LoVo (cell line): ENCODE measurements at regions not wholly inside any gene's neighbourhood (a gene's known extent, or its start where the extent isn't known, plus 50 kb on each side); places are given as distances from the start of the nearest gene placed in this dataset.
A peak's percentile ranks its signal among the peaks of the same experiment; 100 is the strongest.

ENCODE experiments used
- DNase-seq: peaks from one replicate; pipeline ENCODE4 v3.0.0-alpha.2; 2016; ENCODE audit warnings: low spot score

DNA sequence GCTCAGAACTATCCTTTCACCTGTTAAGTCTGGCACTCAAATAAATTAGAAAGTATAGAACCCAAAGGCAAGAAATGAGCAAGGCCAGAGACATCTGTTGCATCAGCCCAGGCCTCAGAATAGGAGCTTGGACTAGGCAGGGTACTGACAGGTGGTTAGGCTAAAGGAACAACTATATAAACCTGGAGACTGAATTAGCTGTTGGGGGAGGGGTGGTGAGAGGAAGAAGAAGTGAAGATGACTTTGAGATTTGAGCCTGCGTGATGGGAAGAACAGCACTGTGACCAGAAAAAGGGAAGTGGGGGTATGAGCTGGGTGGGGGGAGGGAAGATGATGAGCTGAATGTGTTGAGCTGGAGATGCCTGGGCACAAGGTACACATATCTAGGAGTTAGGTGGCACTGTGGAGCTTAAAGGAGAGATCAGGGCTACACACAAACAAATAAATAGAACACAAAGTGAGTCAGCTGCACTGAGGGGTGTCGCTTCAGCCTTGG, 244.7 kb downstream of the PTEN start:
- DNase-seq = no peak

GRCh38 chr10:88110355-88110754, 246.9 kb downstream of the PTEN start:
- DNase-seq = peak; percentile 42

- DNase-seq = no peak
Observed at GRCh38 chr10:88110822-88111221, 247.4 kb downstream of the PTEN start.

DNA sequence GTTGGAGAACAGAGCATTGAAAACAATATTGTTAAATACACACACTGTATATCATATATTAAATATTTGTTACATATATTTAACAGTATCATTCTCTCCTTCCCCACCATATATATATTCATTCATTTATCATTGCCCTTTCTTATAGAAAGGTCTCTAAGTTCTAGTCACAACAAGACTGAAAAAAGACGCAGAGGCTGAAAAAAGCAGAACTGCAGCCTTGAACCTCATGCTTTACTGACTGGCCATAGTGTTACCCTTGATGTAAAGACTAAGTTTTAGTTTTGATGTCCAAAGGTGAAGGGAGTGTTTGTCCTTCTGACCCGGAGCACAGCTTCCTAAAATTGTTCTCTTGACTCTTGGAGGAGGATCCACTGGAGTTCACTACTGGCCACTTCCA, 247.9 kb downstream of the PTEN start:
- DNase-seq = no peak

GRCh38 chr10:88113232-88113631, 249.8 kb downstream of the PTEN start:
- no peak for DNase-seq

DNA sequence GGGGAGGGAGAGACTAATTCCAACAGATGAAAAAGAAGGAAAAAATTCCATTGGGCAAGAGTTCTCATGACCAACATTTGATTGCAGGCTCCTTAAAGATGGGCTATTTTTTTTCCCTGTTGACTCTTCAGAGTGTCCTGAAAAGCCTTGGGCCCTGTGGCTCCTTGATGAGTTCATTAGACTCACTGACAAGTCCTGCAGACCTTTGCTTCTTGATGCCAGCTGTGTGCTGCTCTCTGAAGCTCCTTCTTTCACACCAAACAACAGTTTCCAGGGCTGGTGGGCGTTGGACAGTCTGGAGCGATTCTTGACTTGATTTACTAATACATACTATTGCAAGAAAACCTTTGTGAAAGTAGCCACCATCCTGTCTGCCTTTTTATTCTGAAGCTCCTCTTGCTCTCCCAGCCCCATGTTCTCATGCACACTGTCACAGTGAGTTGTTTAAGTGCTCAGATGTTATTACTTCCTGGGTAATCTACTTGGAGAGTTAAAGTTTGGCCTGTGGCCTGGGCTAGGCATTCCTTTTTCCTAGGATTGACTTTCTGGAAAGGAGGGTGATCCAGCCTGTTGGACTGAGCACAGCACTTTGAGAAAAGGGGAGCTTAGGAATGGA, 250.3 kb downstream of the PTEN start:
- no peak for DNase-seq

- peak; percentile 37 for DNase-seq
Observed at GRCh38 chr10:88114368-88114767, 250.9 kb downstream of the PTEN start.

GRCh38 chr10:88115407-88115806, 252.0 kb downstream of the PTEN start:
- DNase-seq = no peak

DNA sequence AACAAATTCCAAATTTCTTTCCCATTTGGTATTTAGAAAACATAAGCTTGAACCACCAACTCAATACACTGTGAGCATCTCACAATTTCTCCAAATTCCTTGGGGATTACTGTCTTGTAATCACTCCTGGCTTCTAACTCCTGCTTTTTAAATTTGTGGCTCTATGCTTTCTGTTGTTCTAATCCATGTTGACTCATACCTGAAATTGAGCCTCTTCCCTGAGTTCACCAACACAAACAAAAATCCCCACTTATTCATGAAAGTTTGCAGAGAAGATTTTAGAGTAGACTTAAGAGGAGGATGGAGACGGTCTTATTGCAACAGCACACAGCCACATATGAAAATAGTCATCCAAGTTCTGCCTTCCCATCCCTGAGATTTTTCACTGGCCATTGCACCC, 252.5 kb downstream of the PTEN start:
- no peak for DNase-seq

DNA sequence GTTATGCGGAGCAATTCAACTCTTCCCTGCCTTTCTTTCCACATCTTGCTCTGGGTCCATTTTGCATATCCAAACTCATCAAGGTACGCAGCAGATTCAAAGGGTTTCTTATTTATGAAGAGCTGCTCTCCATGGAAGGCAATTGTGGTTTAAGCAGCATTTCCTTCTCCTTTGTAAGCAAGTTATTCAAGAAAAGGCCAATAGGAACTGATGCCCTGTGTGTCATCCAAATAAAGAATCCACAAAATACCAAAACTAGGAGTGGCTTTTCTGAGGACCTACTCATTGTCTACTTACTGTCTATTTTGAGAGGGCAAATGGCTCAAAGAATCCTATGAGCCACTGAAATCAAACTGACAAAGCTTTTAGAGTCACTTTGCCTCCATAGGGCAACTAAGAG, 253.1 kb downstream of the PTEN start:
- DNase-seq = peak; percentile 4

DNA sequence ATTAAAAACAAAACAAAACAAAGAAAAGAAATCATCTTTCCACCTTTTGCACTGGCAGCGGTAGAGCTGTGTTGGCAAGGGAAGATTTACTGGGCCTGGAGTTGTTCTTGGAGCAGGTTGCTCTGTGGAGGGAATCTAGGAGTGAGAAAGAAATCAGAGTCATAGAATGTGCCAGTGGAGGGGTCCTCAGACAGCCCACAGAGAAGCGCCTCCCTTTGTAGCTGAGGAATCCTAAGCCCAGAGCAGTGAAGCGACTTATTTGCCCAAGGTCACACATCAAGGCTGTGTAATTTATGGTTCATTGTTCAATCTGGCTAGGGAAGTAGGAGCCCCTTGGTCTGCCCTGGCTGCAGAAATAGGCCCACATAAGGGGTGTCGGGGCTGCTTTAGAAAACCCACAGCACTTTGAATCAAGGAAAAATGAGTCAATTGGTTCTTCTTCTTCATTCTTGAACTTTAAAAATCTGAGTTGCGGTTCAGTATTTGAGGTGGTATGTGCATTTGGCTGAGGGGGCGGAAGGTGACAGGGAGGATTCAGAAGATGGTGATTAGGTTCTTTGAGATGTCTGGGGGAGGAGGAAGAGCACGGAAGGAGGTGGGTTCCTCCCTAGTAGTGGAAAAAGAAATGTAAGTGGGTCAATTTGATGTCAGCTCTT, 253.7 kb downstream of the PTEN start:
- DNase-seq = no peak

- no peak for DNase-seq
Observed at GRCh38 chr10:88117869-88118632, 254.6 kb downstream of the PTEN start.

- no peak for DNase-seq
Observed at GRCh38 chr10:88118729-88119128, 255.3 kb downstream of the PTEN start.

DNA sequence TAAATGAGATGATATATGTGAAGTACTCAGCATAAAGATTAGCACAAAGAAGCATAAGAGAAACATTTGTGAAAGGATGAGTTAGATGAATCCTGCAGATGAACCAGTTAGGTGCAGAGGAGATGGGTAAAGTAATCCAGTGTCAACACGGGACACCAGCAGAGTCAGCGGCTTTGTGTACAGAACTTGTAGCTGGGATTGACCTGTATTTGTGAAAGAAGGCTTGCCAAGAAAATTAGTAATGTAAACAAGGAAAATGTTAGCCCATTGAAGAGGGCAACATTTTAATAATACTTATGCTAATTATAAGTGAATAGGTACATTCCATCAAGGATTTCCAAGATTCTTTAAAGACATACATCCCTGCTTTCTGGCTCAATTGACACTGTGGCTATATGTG, 255.7 kb downstream of the PTEN start:
- no peak for DNase-seq

DNA sequence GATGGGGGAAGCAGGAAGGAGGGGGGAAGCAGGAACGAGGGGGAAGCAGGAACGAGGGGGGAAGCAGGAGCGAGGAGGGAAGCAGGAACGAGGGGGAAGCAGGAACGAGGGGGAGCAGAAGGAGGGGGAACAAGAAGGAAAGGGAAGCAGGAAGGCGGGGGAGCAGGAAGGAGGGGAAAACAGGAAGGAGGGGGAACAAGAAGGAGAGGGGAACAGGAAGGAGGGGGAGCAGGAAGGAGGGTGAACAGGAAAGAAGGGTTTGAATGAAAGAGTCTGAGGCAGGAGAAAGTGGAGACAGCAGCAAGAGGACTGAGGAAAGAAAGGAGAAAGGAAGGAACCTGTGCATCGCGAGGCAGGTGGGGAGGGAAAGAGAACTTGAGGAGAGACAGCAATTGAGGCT, 256.6 kb downstream of the PTEN start:
- DNase-seq = no peak

DNA sequence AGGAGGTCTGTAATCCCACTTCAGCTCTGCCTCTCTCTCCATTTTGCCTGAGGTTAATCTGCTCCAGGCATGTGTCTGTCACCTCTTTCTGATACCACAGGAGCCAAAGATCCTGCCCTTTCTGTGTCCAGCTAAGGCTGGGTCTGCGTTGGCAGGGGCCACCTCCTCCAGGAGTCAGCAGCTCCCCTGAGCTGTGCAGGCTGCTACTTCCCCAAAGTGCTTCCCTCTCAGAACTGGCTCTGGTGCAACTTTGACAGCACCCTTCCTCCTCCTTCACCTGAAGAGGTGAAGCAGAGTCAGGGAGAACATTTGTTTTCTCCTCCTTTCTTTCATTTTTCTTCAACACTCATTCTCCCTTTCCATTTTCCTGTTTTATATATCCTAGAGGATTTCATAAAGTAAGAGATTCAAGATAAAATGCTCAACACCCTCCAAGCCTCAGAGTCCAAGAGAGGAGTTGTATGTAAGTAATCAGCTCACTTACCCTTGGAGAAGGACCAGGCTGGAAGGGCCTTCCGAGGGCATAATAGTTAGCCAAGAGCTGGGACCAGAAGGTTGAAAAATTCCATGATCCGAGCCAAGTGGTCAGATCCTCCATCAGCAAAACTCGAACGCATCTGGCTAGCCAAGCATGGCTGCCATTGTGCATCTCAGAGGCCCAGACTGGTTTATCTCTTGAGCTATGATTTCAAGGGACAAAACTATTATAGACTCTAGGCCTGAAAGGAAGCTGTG, 257.3 kb downstream of the PTEN start:
- DNase-seq = no peak

- no peak for DNase-seq
Observed at GRCh38 chr10:88121361-88121760, 257.9 kb downstream of the PTEN start.

DNA sequence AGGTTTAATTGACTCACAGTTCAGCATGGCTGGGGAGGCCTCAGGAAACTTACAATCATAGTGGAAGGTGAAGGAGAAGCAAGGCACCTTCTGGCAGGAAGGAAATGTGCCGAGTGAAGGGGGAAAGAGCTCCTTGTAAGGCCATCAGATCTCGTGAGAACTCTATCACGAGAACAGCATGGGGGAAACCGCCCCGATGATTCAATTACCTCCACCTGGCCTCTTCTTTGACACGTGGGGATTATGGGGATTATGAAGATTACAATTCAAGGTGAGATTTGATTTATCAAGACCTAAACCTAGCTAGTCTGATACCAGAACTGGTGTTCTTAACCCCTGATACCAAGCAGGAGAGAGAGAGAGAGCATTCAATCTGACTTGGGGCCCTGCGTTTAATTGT, 258.7 kb downstream of the PTEN start:
- no peak for DNase-seq

DNA sequence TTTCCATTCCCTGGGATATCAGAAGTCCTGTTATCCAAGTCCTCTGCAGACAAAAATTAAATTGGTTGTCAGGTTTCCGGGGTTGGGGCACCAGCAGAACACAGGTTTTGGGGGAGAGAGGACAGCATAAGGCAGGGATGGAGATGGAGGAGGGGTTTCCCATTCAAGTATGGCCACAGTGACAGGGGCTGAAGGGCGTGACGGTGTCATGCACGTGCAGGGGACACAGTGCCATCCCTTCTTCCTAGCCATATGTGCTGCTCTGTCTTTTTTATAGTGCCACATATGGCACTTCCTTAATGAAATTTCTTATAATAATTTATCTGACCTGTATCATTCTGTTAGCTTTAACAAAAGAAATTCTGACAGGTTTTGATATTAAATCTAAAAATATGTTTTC, 259.2 kb downstream of the PTEN start:
- no peak for DNase-seq

GRCh38 chr10:88125766-88126165, 262.3 kb downstream of the PTEN start:
- DNase-seq = no peak

DNA sequence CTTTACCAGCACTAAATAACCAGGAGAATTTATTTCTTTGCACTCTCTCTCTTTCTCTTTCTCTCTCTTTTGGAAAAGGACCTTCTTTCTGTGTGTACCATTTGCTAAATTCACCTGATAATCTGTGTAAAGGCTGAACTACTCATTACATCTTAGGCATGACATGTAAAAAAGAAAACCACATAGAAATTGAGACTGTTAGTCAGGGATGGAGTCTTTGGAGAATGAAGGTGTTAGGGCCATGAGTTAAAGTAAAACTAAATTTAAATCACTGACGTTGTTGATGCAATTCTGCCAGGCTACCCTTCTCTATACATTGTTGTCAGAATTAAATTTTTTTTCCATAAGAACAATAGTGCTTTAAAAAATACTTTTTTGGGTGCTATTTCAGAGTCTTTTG, 263.3 kb downstream of the PTEN start:
- DNase-seq = no peak

DNA sequence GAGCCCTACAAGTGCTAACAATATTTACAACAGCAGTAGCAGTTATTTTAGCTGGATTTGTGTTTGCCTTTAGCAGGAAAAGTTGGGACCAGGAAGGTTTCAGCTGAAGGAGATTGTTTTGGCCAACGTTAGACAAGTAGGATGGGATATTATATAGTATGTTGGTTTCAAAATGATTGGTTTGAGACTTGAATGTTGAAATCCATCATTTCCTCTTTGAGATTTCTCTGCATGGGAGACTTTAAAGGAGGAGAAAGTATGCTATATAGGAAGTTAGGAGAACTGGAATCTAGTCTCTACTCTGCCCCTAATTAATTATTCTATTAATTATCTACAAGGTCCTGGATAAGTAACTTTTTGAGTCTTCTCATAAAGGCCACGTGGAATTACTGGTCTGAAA, 263.8 kb downstream of the PTEN start:
- DNase-seq = no peak

- no peak for DNase-seq
Observed at GRCh38 chr10:88127766-88128165, 264.3 kb downstream of the PTEN start.
